Activated CD8-positive, alpha-beta T cell treated with anti-CD3 and anti-CD28 coated beads, Interleukin-2, amount 10 ng/mL, durations not matched to agents 7 days and 5 days (primary cell): ENCODE measurements at regions not wholly inside any gene's neighbourhood (a gene's known extent, or its start where the extent isn't known, plus 50 kb on each side); places are given as distances from the start of the nearest gene placed in this dataset.
"Not testable (repeated sequence)": the region's sequence is repeated elsewhere in the genome, so short reads cannot be mapped to it uniquely, and the experiment has no call there.

ENCODE experiments used
- ATAC-seq: fragments of 150-1000 bp; cut with Tn5 transposase; one replicate; pipeline ENCODE4 v1.10.0; 2021; ENCODE audit warnings: moderate library complexity
- CTCF ChIA-PET: fragments of 350-600 bp; sonication (Branson Sonifier 250); formaldehyde crosslinking; loops from one replicate; lab custom pipeline; 2021; ENCODE audit warnings: antibody characterized with exemption; lab: Charles Lee
- POLR2A ChIA-PET: fragments of 350-600 bp; sonication (Branson Sonifier 250); formaldehyde crosslinking; loops from one replicate; lab custom pipeline; 2021; ENCODE audit warnings: antibody characterized with exemption; lab: Charles Lee
- DNase-seq: peaks from one replicate; pipeline ENCODE4 v3.0.0-alpha.2; 2020
- H3K27ac Mint-ChIP-seq: one replicate; pipeline ENCODE4 v1.8.0; 2021; ENCODE audit warnings: mild to moderate bottlenecking, mixed read lengths
- H3K27me3 Mint-ChIP-seq: one replicate; pipeline ENCODE4 v1.8.0; 2021; ENCODE audit warnings: low read depth, mixed read lengths
- H3K36me3 Mint-ChIP-seq: one replicate; pipeline ENCODE4 v1.8.0; 2021; ENCODE audit warnings: low read depth, mixed read lengths
- H3K4me1 Mint-ChIP-seq: one replicate; pipeline ENCODE4 v1.8.0; 2021; ENCODE audit warnings: low read depth, mixed read lengths
- H3K4me3 Mint-ChIP-seq: one replicate; pipeline ENCODE4 v1.8.0; 2021; ENCODE audit warnings: mild to moderate bottlenecking, mixed read lengths
- H3K9me3 Mint-ChIP-seq: one replicate; pipeline ENCODE4 v1.8.0; 2022; ENCODE audit warnings: mixed read lengths; ENCODE audit not compliant: insufficient read depth

DNA sequence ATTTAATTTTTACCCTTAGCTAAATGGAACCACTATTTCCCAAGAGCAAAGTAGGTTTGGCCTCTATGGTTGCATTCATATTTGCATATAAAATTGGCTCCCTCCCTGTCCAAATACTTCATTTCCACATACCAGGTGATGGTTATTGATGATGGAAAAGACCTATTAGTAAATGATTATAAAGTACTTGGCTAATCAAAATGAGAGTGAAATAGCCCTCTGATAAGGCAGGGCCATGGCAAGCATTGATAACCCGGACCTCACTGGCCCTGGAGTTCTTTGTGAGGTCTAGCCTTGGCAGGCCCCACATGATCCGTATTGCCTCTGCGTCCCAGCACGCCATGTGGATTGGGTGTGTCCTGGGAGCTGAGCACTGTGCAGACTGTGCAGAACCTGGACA is 201.1 kb upstream of the GATA6 start:
- Mint-ChIP-seq H3K36me3 (no peaks in the 10 kb centered on the region), H3K27me3 (no peaks in the 10 kb centered on the region), H3K27ac (no peak overlapping the region), H3K9me3 (no peaks in the 10 kb centered on the region), H3K4me3 (no peak overlapping the region), H3K4me1 (no peaks in the 10 kb centered on the region)
- ChIA-PET CTCF (interaction anchor here (1.2 kb wide), 1 partner anchor 13 kb away, joined by 5 read pairs; no protein-coding TSS in a partner anchor), POLR2A (no interaction called here)
- DNase-seq = no peak
- ATAC-seq = no peak

DNA sequence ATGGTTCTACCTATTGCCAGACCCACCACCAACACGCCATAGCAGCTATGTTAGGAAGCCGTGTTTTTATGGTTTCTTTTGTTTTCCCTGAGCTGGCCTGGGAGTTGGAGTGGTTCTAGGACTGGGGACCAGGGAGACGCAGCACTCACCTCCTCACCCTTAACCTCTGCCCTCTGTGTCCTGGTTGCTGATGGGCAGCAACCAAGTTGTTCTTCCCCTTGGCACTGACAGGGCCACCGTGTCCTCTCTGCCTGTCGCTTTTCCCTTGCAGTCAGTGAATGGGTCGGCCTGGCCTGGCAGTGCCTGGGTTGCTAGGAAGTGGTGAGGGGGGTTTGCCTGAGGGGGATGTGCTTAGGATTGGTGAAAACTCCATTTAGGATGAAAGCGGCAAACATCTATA is 197.1 kb upstream of the GATA6 start:
- ChIA-PET CTCF (no interaction called here), POLR2A (no interaction called here)
- Mint-ChIP-seq H3K27me3 (no peaks in the 10 kb centered on the region), H3K27ac (no peak overlapping the region), H3K9me3 (no peaks in the 10 kb centered on the region), H3K4me1 (no peaks in the 10 kb centered on the region), H3K36me3 (no peaks in the 10 kb centered on the region), H3K4me3 (no peak overlapping the region)
- DNase-seq (no peak), ATAC-seq (no peak)

- H3K4me1 Mint-ChIP-seq, ATAC-seq, H3K9me3 Mint-ChIP-seq, H3K27ac Mint-ChIP-seq, DNase-seq, H3K36me3 Mint-ChIP-seq, POLR2A ChIA-PET, H3K27me3 Mint-ChIP-seq, H3K4me3 Mint-ChIP-seq, CTCF ChIA-PET: not testable (repeated sequence)
Observed at GRCh38 chr18:21975954-21976353, 193.4 kb upstream of the GATA6 start.

- H3K4me1 Mint-ChIP-seq = no peaks in the 10 kb centered on the region
- H3K9me3 Mint-ChIP-seq = no peaks in the 10 kb centered on the region
- no peak overlapping the region for H3K27ac Mint-ChIP-seq
- ChIA-PET POLR2A (no interaction called here), CTCF (no interaction called here)
- ATAC-seq (no peak), DNase-seq (no peak)
- H3K27me3 Mint-ChIP-seq = no peaks in the 10 kb centered on the region
- no peaks in the 10 kb centered on the region for H3K36me3 Mint-ChIP-seq
- H3K4me3 Mint-ChIP-seq = no peak overlapping the region
Observed at GRCh38 chr18:21978546-21979170, 190.7 kb upstream of the GATA6 start.

DNA sequence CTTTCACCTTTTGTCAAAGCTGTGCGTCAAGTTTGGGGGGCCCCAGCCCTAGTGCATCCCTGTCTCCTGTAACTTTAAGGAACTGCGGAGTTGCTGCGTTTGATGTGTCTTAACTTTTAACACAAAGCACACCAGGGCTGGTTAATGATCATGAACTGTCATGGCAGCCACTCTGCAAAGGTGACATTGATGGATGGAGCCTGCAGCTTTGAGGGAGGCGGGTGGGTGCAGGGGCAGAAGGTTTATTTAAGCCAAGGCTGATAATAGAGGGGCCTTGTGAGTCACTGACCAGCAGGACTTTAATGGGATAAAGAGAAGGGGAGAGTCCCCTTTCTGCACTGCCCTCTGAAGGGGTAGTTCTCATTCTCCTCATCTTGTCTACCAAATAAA is 190.2 kb upstream of the GATA6 start:
- DNase-seq (no peak), ATAC-seq (no peak)
- Mint-ChIP-seq H3K36me3 (no peaks in the 10 kb centered on the region), H3K4me1 (no peaks in the 10 kb centered on the region), H3K27me3 (no peaks in the 10 kb centered on the region), H3K27ac (no peak overlapping the region), H3K9me3 (no peaks in the 10 kb centered on the region), H3K4me3 (no peak overlapping the region)
- ChIA-PET POLR2A (no interaction called here), CTCF (no interaction called here)

- Mint-ChIP-seq H3K27ac (no peak overlapping the region), H3K4me3 (no peak overlapping the region)
- CTCF ChIA-PET = no interaction called here
Observed at GRCh38 chr18:21979759-21980158, 189.6 kb upstream of the GATA6 start.

GRCh38 chr18:21980744-21981143 is 188.6 kb upstream of the GATA6 start:
- POLR2A ChIA-PET = no interaction called here
- ATAC-seq (no peak), DNase-seq (no peak)
- H3K27ac Mint-ChIP-seq = no peak overlapping the region
- no peaks in the 10 kb centered on the region for H3K36me3 Mint-ChIP-seq
- H3K9me3 Mint-ChIP-seq = no peaks in the 10 kb centered on the region
- H3K4me1 Mint-ChIP-seq = no peaks in the 10 kb centered on the region
- H3K4me3 Mint-ChIP-seq = no peak overlapping the region
- CTCF ChIA-PET = no interaction called here
- H3K27me3 Mint-ChIP-seq = no peaks in the 10 kb centered on the region

More at GRCh38 chr18:21979759-21980158, 189.6 kb upstream of the GATA6 start:
- Mint-ChIP-seq H3K4me1 (no peaks in the 10 kb centered on the region), H3K27me3 (no peaks in the 10 kb centered on the region), H3K36me3 (no peaks in the 10 kb centered on the region), H3K9me3 (no peaks in the 10 kb centered on the region)
- POLR2A ChIA-PET = no interaction called here
- ATAC-seq = no peak
- no peak for DNase-seq

GRCh38 chr18:21981489-21981888 is 187.9 kb upstream of the GATA6 start:
- DNase-seq, H3K4me1 Mint-ChIP-seq, H3K9me3 Mint-ChIP-seq, POLR2A ChIA-PET, H3K4me3 Mint-ChIP-seq, CTCF ChIA-PET, H3K27me3 Mint-ChIP-seq, H3K36me3 Mint-ChIP-seq, ATAC-seq, H3K27ac Mint-ChIP-seq: not testable (repeated sequence)

DNA sequence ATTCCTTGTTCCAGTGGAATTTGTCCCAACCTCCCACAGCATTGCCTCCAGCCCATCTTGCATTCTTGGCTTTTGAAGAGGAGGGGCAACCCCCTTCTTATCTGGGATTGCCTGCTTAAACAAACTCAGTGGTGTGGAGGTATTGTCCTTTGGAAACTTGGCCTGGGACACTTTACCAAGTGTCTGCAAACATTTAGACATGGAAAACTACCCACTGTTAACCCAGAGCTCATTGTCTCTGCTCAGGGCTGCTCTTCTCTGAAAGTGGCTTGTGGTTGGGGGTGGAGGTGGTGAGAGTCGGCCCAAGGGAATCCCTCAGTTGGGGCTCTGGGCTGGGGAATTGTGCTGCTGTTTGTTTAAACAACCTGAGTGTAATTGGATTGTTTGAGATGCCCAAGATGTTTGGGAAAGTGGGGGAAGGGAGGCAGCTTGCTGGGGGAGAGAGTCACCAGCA is 178.3 kb upstream of the GATA6 start:
- ChIA-PET CTCF (no interaction called here), POLR2A (no interaction called here)
- DNase-seq (no peak), ATAC-seq (no peak)
- Mint-ChIP-seq H3K4me3 (no peak overlapping the region), H3K36me3 (no peaks in the 10 kb centered on the region), H3K27me3 (peaks cover 2% of the 10 kb centered on the region), H3K9me3 (no peaks in the 10 kb centered on the region), H3K4me1 (no peaks in the 10 kb centered on the region), H3K27ac (no peak overlapping the region)

GRCh38 chr18:21991886-21992285 is 177.5 kb upstream of the GATA6 start:
- peaks cover 2% of the 10 kb centered on the region for H3K27me3 Mint-ChIP-seq
- no peaks in the 10 kb centered on the region for H3K4me1 Mint-ChIP-seq
- POLR2A ChIA-PET = no interaction called here

DNA sequence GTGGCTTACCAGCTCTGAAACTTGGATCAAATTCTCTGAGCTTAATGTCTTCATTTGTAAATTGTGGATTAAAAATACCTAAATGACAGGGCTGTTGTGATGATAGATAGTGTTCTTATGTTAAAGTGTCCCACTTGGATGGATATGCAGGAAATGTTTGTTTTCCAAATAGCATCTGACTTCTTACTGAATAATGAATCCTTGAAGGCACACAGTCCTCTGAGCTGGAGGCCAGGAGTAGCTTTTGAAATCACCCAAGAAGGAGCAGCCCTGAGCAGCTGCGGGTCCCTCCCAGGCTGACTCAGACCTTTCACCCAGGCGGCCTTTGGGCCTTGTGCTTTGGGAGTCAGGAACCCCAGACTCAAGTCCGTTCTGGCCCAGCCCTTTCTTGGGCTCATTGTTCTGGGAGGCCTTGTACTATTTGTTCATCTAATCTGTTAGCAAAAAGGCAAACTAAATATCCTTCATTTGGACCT is 173.0 kb upstream of the GATA6 start:
- Mint-ChIP-seq H3K27me3 (peaks cover 2% of the 10 kb centered on the region), H3K9me3 (no peaks in the 10 kb centered on the region), H3K36me3 (no peaks in the 10 kb centered on the region), H3K27ac (no peak overlapping the region), H3K4me3 (no peak overlapping the region), H3K4me1 (peaks cover 2% of the 10 kb centered on the region)
- ChIA-PET POLR2A (no interaction called here), CTCF (interaction anchor here (0.7 to 1.0 kb wide), 2 partner anchors 564 to 707 kb away, joined by 3 read pairs; no protein-coding TSS in a partner anchor)
- ATAC-seq = no peak
- no peak for DNase-seq

More at GRCh38 chr18:21991886-21992285, 177.5 kb upstream of the GATA6 start:
- DNase-seq = no peak
- no peak overlapping the region for H3K4me3 Mint-ChIP-seq
- H3K27ac Mint-ChIP-seq = no peak overlapping the region
- CTCF ChIA-PET = no interaction called here
- no peak for ATAC-seq
- H3K9me3 Mint-ChIP-seq = no peaks in the 10 kb centered on the region
- H3K36me3 Mint-ChIP-seq = no peaks in the 10 kb centered on the region

GRCh38 chr18:21997207-21998143 is 171.9 kb upstream of the GATA6 start:
- Mint-ChIP-seq H3K9me3 (no peaks in the 10 kb centered on the region), H3K4me1 (peaks cover 2% of the 10 kb centered on the region), H3K27ac (no peak overlapping the region), H3K36me3 (no peaks in the 10 kb centered on the region), H3K4me3 (no peak overlapping the region), H3K27me3 (no peaks in the 10 kb centered on the region)
- DNase-seq = peak; percentile 26
- ATAC-seq = no peak
- POLR2A ChIA-PET = interaction anchor here (0.6 kb wide), 1 partner anchor 62 kb away, joined by 3 read pairs; no protein-coding TSS in a partner anchor
- CTCF ChIA-PET = interaction anchor here (1.0 to 1.2 kb wide), 3 partner anchors 122 to 706 kb away, joined by 3 read pairs; no protein-coding TSS in a partner anchor
